AG09309 (cell line): ENCODE measurements at regions not wholly inside any gene's neighbourhood (a gene's known extent, or its start where the extent isn't known, plus 50 kb on each side); places are given as distances from the start of the nearest gene placed in this dataset.
"Not testable (repeated sequence)": the region's sequence is repeated elsewhere in the genome, so short reads cannot be mapped to it uniquely, and the experiment has no call there.

ENCODE experiments used
- DNase-seq: peaks from one replicate; pipeline ENCODE4 v3.0.0-alpha.2; 2010; ENCODE audit warnings: low read depth
- H3K4me3 ChIP-seq: 2 replicates; pipeline ENCODE4 v1.5.1; 2011; ENCODE audit warnings: mild to moderate bottlenecking, low read depth, low read length, moderate library complexity; ENCODE audit not compliant: control insufficient read depth
- TF ChIP-seq, protein P1 (sequence below): IDR thresholded peaks from 2 replicates; pipeline ENCODE4 v1.5.1; 2011; ENCODE audit warnings: mild to moderate bottlenecking, low read depth, low read length, inconsistent platforms; ENCODE audit not compliant: insufficient read depth, control insufficient read depth; ENCODE audit errors: missing control alignments

DNA sequence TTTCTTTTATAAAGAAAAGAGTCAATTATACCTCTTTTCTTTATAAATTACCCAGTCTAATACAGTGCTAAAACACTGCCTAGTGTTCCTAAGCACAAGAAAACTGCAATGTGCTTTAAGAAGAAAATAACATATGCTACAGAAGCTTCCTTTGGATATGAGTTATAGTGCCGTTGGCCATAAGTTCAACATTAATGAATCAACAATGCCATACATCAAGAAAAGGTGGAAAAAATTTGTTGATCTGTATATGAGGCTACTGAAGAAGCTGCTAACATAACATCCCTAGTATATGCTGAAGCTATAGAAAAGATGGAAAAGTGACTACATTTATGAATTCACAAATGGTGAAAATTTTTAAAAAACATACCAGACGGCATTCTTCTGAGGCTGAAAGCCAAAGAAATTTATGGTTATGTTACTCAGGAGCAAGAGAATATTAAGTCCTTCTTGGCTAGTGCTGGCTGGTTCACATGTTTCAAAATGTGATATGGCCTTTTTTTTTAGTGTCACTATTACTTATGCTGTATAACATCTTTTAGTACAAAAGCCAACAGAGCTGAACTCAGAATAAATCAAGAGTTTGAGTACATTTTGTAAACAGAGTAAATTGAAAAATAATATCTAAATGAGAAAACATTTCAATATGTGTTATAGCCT, 743.2 kb upstream of the RGS18 start:
- no peak overlapping the region for H3K4me3 ChIP-seq
- no peak for DNase-seq
- TF ChIP-seq, protein P1, sequence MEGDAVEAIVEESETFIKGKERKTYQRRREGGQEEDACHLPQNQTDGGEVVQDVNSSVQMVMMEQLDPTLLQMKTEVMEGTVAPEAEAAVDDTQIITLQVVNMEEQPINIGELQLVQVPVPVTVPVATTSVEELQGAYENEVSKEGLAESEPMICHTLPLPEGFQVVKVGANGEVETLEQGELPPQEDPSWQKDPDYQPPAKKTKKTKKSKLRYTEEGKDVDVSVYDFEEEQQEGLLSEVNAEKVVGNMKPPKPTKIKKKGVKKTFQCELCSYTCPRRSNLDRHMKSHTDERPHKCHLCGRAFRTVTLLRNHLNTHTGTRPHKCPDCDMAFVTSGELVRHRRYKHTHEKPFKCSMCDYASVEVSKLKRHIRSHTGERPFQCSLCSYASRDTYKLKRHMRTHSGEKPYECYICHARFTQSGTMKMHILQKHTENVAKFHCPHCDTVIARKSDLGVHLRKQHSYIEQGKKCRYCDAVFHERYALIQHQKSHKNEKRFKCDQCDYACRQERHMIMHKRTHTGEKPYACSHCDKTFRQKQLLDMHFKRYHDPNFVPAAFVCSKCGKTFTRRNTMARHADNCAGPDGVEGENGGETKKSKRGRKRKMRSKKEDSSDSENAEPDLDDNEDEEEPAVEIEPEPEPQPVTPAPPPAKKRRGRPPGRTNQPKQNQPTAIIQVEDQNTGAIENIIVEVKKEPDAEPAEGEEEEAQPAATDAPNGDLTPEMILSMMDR, result no peak

DNA sequence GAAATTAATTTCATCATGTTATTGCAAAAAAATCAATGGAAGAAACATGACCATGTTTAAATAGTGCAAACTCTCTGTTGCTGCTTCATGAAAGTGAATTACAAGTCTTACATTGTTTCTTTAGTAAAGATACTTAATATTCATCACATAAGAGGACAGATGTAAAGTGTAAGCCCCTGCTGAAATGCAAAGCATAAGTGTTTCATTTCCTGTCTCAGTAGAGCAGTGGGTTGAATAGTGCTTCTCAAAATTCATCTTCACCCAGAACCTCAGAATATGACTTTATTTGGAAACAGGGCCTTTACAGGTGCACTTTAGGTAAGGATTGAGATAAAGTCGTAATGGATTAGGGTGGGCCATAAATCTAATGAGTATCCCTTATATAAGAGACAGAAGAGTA, 738.4 kb upstream of the RGS18 start:
- no peak for DNase-seq
- TF ChIP-seq, protein P1, result no peak

DNA sequence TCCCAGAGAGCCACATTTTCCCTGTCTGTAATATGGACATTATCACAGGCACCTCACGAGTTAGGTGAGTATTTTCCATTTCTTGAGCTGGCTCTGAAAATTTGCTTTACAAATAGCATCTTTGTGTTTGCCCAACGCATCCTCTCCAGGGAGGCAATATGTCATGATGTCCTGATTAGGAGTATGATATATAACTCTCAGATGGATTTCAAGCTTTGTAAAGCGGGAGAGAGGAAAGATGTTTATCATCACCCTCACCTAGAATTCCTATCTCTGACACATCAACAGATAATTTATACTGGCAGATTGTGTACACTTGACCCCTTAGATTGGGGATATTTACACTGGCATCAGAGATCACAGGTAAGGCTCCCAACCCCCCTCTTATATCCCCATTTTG, 730.7 kb upstream of the RGS18 start:
- TF ChIP-seq, protein P1, result no peak
- no peak for DNase-seq
- H3K4me3 ChIP-seq, result no peak overlapping the region

More for the DNA sequence above, 738.4 kb upstream of the RGS18 start:
- no peak overlapping the region for H3K4me3 ChIP-seq

DNA sequence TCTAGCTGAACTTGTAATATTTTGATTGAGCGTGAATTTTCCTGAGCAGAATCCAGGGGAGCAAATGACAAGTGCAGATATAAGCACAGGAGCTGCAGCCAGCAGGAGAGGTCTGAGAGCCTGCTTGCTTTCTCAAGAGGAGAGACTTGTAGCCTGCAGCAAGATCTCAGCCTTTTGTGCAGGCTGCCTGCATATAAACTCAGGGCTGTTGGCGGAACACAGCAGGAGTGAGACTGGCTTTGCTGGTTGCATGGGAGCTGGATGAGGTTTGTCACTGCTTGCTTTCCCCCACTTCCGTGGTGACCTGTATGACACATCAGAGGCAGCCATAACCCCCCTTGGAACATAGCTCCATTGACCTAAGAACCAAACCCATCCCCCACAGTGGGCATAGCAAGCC, 725.4 kb upstream of the RGS18 start:
- H3K4me3 ChIP-seq, result no peak overlapping the region
- DNase-seq, result no peak
- TF ChIP-seq, protein P1, result no peak

DNA sequence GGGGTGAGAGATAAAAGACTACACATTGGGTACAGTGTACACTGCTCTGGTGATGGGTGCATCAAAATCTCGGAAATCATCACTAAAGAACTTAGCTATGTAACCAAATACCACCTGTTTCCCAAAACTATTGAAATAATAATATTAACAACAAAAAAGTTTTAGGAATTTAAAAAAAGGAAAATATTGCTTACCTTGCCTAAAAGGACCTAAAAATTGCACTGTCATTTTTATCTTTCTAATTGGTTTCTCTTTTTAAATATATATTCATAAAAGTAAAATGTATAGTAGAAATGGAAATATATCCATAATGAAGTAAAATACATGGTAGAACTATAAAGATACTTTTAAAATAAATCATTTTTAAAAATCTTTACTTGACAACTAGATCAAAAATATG, 719.3 kb upstream of the RGS18 start:
- no peak overlapping the region for H3K4me3 ChIP-seq
- TF ChIP-seq, protein P1, result no peak
- no peak for DNase-seq

DNA sequence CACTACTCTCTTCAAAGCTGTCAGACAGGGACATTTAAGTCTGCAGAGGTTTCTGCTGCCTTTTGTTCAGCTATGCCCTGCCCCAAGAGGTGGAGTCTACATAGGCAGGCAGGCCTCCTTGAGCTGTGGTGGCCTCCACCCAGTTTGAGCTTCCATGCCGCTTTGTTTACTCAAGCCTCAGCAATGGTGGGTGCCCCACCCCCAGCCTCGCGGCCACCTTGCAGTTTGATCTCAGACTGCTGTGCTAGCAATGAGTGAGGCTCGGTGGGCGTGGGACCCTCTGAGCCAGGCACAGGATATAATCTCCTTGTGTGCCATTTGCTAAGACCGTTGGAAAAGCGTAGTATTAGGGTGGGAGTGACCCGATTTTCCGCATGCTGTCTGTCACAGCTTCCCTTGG, 710.0 kb upstream of the RGS18 start:
- DNase-seq, H3K4me3 ChIP-seq: not testable (repeated sequence)

DNA sequence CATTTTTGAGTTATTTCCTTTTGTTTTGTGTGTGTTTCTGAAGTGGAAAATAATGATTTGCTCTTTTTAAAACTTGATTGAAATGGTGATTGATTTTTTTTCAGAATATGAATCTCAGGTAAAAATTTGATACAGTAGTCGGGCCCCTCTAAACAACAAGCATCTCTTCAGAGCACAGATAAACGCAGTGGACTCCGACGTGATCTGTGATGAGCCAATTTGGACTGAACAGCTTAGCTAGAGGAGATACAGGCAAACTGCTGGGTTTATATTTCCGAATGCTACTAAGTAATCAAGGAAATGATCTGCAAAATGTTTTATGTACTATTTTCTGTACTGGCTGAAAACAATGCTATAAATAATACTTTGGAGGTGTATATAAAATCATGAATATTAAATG, 705.7 kb upstream of the RGS18 start:
- H3K4me3 ChIP-seq, result no peak overlapping the region
- DNase-seq, result no peak
- TF ChIP-seq, protein P1, result no peak
